K562 (cell line): ENCODE measurements at regions not wholly inside any gene's neighbourhood (a gene's known extent, or its start where the extent isn't known, plus 50 kb on each side); places are given as distances from the start of the nearest gene placed in this dataset.

Experiments used
- ATAC-seq: fragments of 200-7000 bp; cut with Tn5 transposase; 3 replicates; pipeline ENCODE4 v1.9.1; 2020; ENCODE audit warnings: moderate library complexity
- BruUV-seq: library from RNA; stranded (reverse); fragments of 400-500 nt; replicated peaks from 2 replicates; lab custom pipeline; 2021; lab: Mats Ljungman, UMichigan
- CTCF ChIA-PET: fragments of 300-600 bp; formaldehyde crosslinking; extraction: SDS; loops from one replicate; lab custom pipeline; 2021; ENCODE audit warnings: low intra/inter-chr PET ratio; lab: Yijun Ruan, JAX
- POLR2A ChIA-PET: fragments of 300-600, 350-650 bp; sonication (Branson Sonifier 250); formaldehyde crosslinking; extraction: SDS; loops from one replicate; lab custom pipeline; 2021; ENCODE audit warnings: antibody characterized with exemption, inconsistent platforms; lab: Yijun Ruan, JAX
- DNase-seq, 4 experiments: peaks; one replicate each; pipeline versions ENCODE4 v3.0.0 to v3.0.0-alpha.2; 2011 to 2018; ENCODE audit warnings: low spot score in 3 of 4, mixed read lengths in 3 of 4; ENCODE audit errors: extremely low read depth in 1 of 4
- FAIRE-seq: peaks from 2 replicates; lab custom pipeline; 2011; peaks lifted over from hg19 to GRCh38; lab: Jason Lieb, UNC
- H2AFZ ChIP-seq: 2 replicates; pipeline ENCODE4 v1.6.0; 2011; ENCODE audit warnings: low read depth, low read length, control low read depth, inconsistent platforms
- H3K27ac ChIP-seq: fragments of 200-600 bp; 3 replicates; pipeline ENCODE4 v1.8.0; 2011; ENCODE audit warnings: low read depth, mild to moderate bottlenecking, control low read depth, inconsistent platforms, low read length, moderate library complexity, mixed read lengths; ENCODE audit errors: extremely low read depth
- H3K27me3 ChIP-seq, 2 experiments: fragments of 300-600 bp in 1 of 2; 2 replicates in 1 of 2; 3 replicates in 1 of 2; pipeline versions ENCODE4 v1.6.0 to v1.8.0; 2011; ENCODE audit warnings: inconsistent platforms in 2 of 2, low read length in 2 of 2, mild to moderate bottlenecking in 1 of 2, mixed read lengths in 1 of 2, moderate library complexity in 1 of 2; ENCODE audit not compliant: control insufficient read depth in 2 of 2, insufficient read depth in 2 of 2
- H3K36me3 ChIP-seq: fragments of 300-600 bp; 3 replicates; pipeline ENCODE4 v1.8.0; 2011; ENCODE audit warnings: mild to moderate bottlenecking, low read length, inconsistent platforms; ENCODE audit not compliant: control insufficient read depth, insufficient read depth
- H3K4me1 ChIP-seq, 2 experiments: fragments of 200-600 bp in 1 of 2; replicated peaks in 1 of 2; 2 replicates in 1 of 2; 3 replicates in 1 of 2; pipeline versions ENCODE4 v1.5.1 to v1.8.0; 2011; ENCODE audit warnings: inconsistent platforms in 2 of 2, low read length in 2 of 2, mild to moderate bottlenecking in 1 of 2, mixed read lengths in 1 of 2, moderate library complexity in 1 of 2; ENCODE audit not compliant: control insufficient read depth in 2 of 2, insufficient read depth in 2 of 2
- H3K4me2 ChIP-seq: 2 replicates; pipeline ENCODE4 v1.6.1; 2011; ENCODE audit warnings: low read length, control low read depth, inconsistent platforms, mixed read lengths; ENCODE audit not compliant: insufficient read depth
- H3K4me3 ChIP-seq: fragments of 200-600 bp; sonication (generic), shearing (Covaris generic); 2 replicates; pipeline ENCODE4 v1.5.1; 2016; ENCODE audit warnings: control low read depth, inconsistent platforms
- H3K79me2 ChIP-seq: fragments of 200-600 bp; 3 replicates; pipeline ENCODE4 v1.8.0; 2011; ENCODE audit warnings: low read length, inconsistent platforms; ENCODE audit not compliant: control insufficient read depth, insufficient read depth
- H3K9ac ChIP-seq, 2 experiments: 2 replicates each; pipeline versions ENCODE4 v1.6.0 to v1.6.1; 2011; ENCODE audit warnings: low read depth in 2 of 2, low read length in 2 of 2, control low read depth in 1 of 2, inconsistent platforms in 1 of 2, mild to moderate bottlenecking in 1 of 2, mixed read lengths in 1 of 2; ENCODE audit not compliant: insufficient read depth in 1 of 2
- H3K9me1 ChIP-seq: one replicate; pipeline ENCODE4 v1.6.0; 2011; ENCODE audit warnings: inconsistent platforms, mild to moderate bottlenecking, low read length, moderate library complexity; ENCODE audit not compliant: control insufficient read depth, insufficient read depth
- H3K9me3 ChIP-seq: replicated peaks from 2 replicates; pipeline ENCODE4 v1.5.1; 2011; ENCODE audit warnings: low read depth, low read length, inconsistent platforms; ENCODE audit not compliant: control insufficient read depth, insufficient read depth
- H4K20me1 ChIP-seq: replicated peaks from 2 replicates; pipeline ENCODE4 v1.6.1; 2011; ENCODE audit warnings: low read length, inconsistent platforms, mixed read lengths; ENCODE audit not compliant: control insufficient read depth, insufficient read depth
- ARID4B ChIP-seq: sonication (generic); formaldehyde crosslinking; IDR thresholded peaks from 2 replicates; pipeline ENCODE4 v1.8.0; 2022; ENCODE audit warnings: mild to moderate bottlenecking, missing genetic modification reagents
- COPS2 ChIP-seq: fragments of 450-650 bp; conservative IDR thresholded peaks from 2 replicates; pipeline ENCODE4 v1.6.1; 2016; ENCODE audit warnings: mild to moderate bottlenecking, moderate library complexity
- DACH1 ChIP-seq: fragments of 450-650 bp; IDR thresholded peaks from 2 replicates; pipeline ENCODE4 v1.6.1; 2018; ENCODE audit not compliant: partially characterized antibody
- E2F4 ChIP-seq: sonication (generic); formaldehyde crosslinking; IDR thresholded peaks from 2 replicates; pipeline ENCODE4 v1.8.0; 2022; ENCODE audit warnings: mild to moderate bottlenecking, low read depth, missing genetic modification reagents
- FOXK2 ChIP-seq, 2 experiments: fragments of 450-650 bp; IDR thresholded peaks in 1 of 2; conservative IDR thresholded peaks in 1 of 2; 2 replicates each; pipeline ENCODE4 v1.6.1; 2016; ENCODE audit warnings: low read depth in 2 of 2, mild to moderate bottlenecking in 1 of 2
- HMGXB4 ChIP-seq: sonication (generic); formaldehyde crosslinking; IDR thresholded peaks from 2 replicates; pipeline ENCODE4 v1.8.1; 2023; ENCODE audit warnings: mild to moderate bottlenecking, missing genetic modification reagents
- MAFK ChIP-seq: IDR thresholded peaks from 2 replicates; pipeline ENCODE4 v1.6.1; 2011; ENCODE audit warnings: low read length, improper control_type of control experiment
- NR2C2 ChIP-seq, 2 experiments: fragments of 200-800 bp in 1 of 2; sonication (Bioruptor generic) in 1 of 2; sonication (generic) in 1 of 2; formaldehyde crosslinking in 1 of 2; IDR thresholded peaks; 2 replicates each; pipeline versions ENCODE4 v1.6.1 to v1.8.0; 2016 to 2022; ENCODE audit warnings: mild to moderate bottlenecking in 1 of 2, missing compliant biosample characterization in 1 of 2, missing genetic modification characterization in 1 of 2, missing genetic modification reagents in 1 of 2
- OTX1 ChIP-seq: fragments of 450-650 bp; formaldehyde crosslinking; IDR thresholded peaks from 2 replicates; pipeline ENCODE4 v1.4.0; 2022; ENCODE audit warnings: mild to moderate bottlenecking
- RBM15 ChIP-seq: fragments of 200-400 bp; formaldehyde crosslinking; IDR thresholded peaks from 2 replicates; pipeline ENCODE4 v1.6.1; 2018; ENCODE audit warnings: mild to moderate bottlenecking, low read length, moderate library complexity; ENCODE audit not compliant: insufficient read depth
- TAF15 ChIP-seq: fragments of 200-400 bp; formaldehyde crosslinking; IDR thresholded peaks from 2 replicates; pipeline ENCODE4 v1.6.1; 2017; ENCODE audit warnings: mild to moderate bottlenecking, low read depth, low read length, moderate library complexity
- TCF3 ChIP-seq: sonication (generic); formaldehyde crosslinking; IDR thresholded peaks from 2 replicates; pipeline ENCODE4 v1.4.0; 2020; ENCODE audit warnings: mild to moderate bottlenecking, missing genetic modification reagents
- WGBS: fragments of 100-300 bp; shearing (Covaris generic); methylation state at CpG from one replicate; pipeline ENCODE4 v1.1.6; 2016; ENCODE audit warnings: low coverage, mixed read lengths; ENCODE audit not compliant: insufficient coverage; ENCODE audit errors: missing lambda C conversion rate; 5-methylcytosine and 5-hydroxymethylcytosine counted together
- in situ Hi-C: fragments of 300-500 bp; cut with MboI; formaldehyde crosslinking; loops from 4 replicates; pipeline ENCODE4 v1.15.0; 2018; ENCODE audit warnings: inconsistent platforms, mixed read lengths
- intact Hi-C: fragments of 100-400 bp; cut with micrococcal nuclease; formaldehyde crosslinking; loops from 2 replicates; pipeline ENCODE4 v1.14.2; 2022
- TF ChIP-seq, protein P1 (sequence below): fragments of 450-650 bp; formaldehyde crosslinking; IDR thresholded peaks from 2 replicates; pipeline ENCODE4 v1.4.0; 2022; ENCODE audit warnings: missing genetic modification characterization

- no peaks in the 10 kb centered on the region for H3K36me3 ChIP-seq
- H3K27me3 ChIP-seq, result peaks cover 0 to 7% of the 10 kb centered on the region in 2 experiments; a peak in 1 of 5 replicates
- CTCF ChIA-PET, result no interaction called here
- 1% methylated on average over 11 of the region's 11 CpGs for WGBS
- no peak overlapping the region for H2AFZ ChIP-seq
- H3K27ac ChIP-seq, result no peak overlapping the region
- intact Hi-C loops (no loop called here), in situ Hi-C loops (no loop called here)
- no peak for DNase-seq
- no peak for ATAC-seq
- H3K9me1 ChIP-seq, result no peaks in the 10 kb centered on the region
- H3K9me3 ChIP-seq, result no peaks in the 10 kb centered on the region
- POLR2A ChIA-PET, result no interaction called here
- no peak for FAIRE-seq
- no peaks in the 10 kb centered on the region for H4K20me1 ChIP-seq
- no peaks in the 10 kb centered on the region for H3K79me2 ChIP-seq
- H3K4me1 ChIP-seq, result no peaks in the 10 kb centered on the region
- BruUV-seq, result no TSS peak
- no peak overlapping the region for H3K9ac ChIP-seq
- no peak overlapping the region for H3K4me2 ChIP-seq
- H3K4me3 ChIP-seq, result no peak overlapping the region
- no peak for TF ChIP-seq COPS2
- TF ChIP-seq OTX1 (CRISPR knock-in tag), result no peak
- TF ChIP-seq DACH1, result no peak
- no peak for TF ChIP-seq ARID4B (CRISPR knock-in tag)
- no peak for TF ChIP-seq TAF15
- TF ChIP-seq, protein P1, sequence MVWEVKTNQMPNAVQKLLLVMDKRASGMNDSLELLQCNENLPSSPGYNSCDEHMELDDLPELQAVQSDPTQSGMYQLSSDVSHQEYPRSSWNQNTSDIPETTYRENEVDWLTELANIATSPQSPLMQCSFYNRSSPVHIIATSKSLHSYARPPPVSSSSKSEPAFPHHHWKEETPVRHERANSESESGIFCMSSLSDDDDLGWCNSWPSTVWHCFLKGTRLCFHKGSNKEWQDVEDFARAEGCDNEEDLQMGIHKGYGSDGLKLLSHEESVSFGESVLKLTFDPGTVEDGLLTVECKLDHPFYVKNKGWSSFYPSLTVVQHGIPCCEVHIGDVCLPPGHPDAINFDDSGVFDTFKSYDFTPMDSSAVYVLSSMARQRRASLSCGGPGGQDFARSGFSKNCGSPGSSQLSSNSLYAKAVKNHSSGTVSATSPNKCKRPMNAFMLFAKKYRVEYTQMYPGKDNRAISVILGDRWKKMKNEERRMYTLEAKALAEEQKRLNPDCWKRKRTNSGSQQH, result no peak
- no peak for TF ChIP-seq RBM15
- TF ChIP-seq FOXK2 (conservative IDR thresholded peaks at IDR 0.05 in 1 of 2, IDR thresholded peaks at IDR 0.05 in 1 of 2; ENCODE audit: low read depth in 2 of 2), result no peak
- TF ChIP-seq HMGXB4 (CRISPR knock-in tag), result no peak
- no peak for TF ChIP-seq NR2C2 (CRISPR knock-in tag; IDR thresholded peaks at IDR 0.05)
- no peak for TF ChIP-seq NR2C2 (tag; IDR thresholded peaks at IDR 0.05)
- TF ChIP-seq TCF3, result no peak
- no peak for TF ChIP-seq E2F4 (CRISPR knock-in tag)
- TF ChIP-seq MAFK, result no peak
Measured at GRCh38 chr6:165910184-165910966, 247.3 kb upstream of the PDE10A start.
